Hepatocyte (in vitro differentiated cells): ENCODE measurements at regions not wholly inside any gene's neighbourhood (a gene's known extent, or its start where the extent isn't known, plus 50 kb on each side); places are given as distances from the start of the nearest gene placed in this dataset.

ENCODE experiments used
- DNase-seq: peaks from one replicate; pipeline ENCODE4 v3.0.0-alpha.2; 2016; ENCODE audit warnings: low spot score
- H2AFZ ChIP-seq: fragments of 200-600 bp; sonication (generic); 2 replicates; pipeline ENCODE4 v1.6.0; 2016; ENCODE audit warnings: antibody characterized with exemption, mild to moderate bottlenecking
- H3K27ac ChIP-seq: fragments of 200-600 bp; sonication (generic); 2 replicates; pipeline ENCODE4 v1.5.1; 2016; ENCODE audit warnings: mild to moderate bottlenecking
- H3K27me3 ChIP-seq: fragments of 200-600 bp; sonication (generic); 2 replicates; pipeline ENCODE4 v1.6.1; 2016
- H3K36me3 ChIP-seq: fragments of 200-600 bp; sonication (generic); replicated peaks from 2 replicates; pipeline ENCODE4 v1.5.1; 2016; ENCODE audit warnings: low read depth; ENCODE audit not compliant: insufficient read depth
- H3K4me1 ChIP-seq: fragments of 200-600 bp; sonication (generic); 2 replicates; pipeline ENCODE4 v1.5.1; 2016; ENCODE audit warnings: mild to moderate bottlenecking, moderate library complexity; ENCODE audit not compliant: insufficient read depth
- H3K4me2 ChIP-seq: fragments of 200-600 bp; sonication (generic); 2 replicates; pipeline ENCODE4 v1.6.0; 2016
- H3K4me3 ChIP-seq: fragments of 200-600 bp; sonication (generic); 2 replicates; pipeline ENCODE4 v1.5.1; 2016; ENCODE audit warnings: mild to moderate bottlenecking
- H3K79me2 ChIP-seq: fragments of 200-600 bp; sonication (generic); 2 replicates; pipeline ENCODE4 v1.6.0; 2017; ENCODE audit warnings: mild to moderate bottlenecking
- H3K9me2 ChIP-seq: fragments of 200-600 bp; sonication (generic); replicated peaks from 2 replicates; pipeline ENCODE4 v1.6.0; 2017; ENCODE audit warnings: mild to moderate bottlenecking; ENCODE audit not compliant: insufficient read depth
- H3K9me3 ChIP-seq: fragments of 200-600 bp; sonication (generic); 2 replicates; pipeline ENCODE4 v1.5.1; 2016; ENCODE audit warnings: low read depth, mild to moderate bottlenecking
- H4K20me1 ChIP-seq: fragments of 200-600 bp; sonication (generic); 2 replicates; pipeline ENCODE4 v1.6.0; 2016; ENCODE audit warnings: mild to moderate bottlenecking; ENCODE audit not compliant: insufficient read depth, poor library complexity, severe bottlenecking
- CTCF ChIP-seq: fragments of 200-600 bp; sonication (generic); IDR thresholded peaks from 2 replicates; pipeline ENCODE4 v1.5.1; 2016; ENCODE audit warnings: antibody characterized with exemption, mild to moderate bottlenecking; ENCODE audit not compliant: poor library complexity
- EZH2 ChIP-seq: fragments of 200-600 bp; sonication (generic); IDR thresholded peaks from 2 replicates; pipeline ENCODE4 v1.6.1; 2016; ENCODE audit warnings: antibody characterized with exemption, mild to moderate bottlenecking, borderline replicate concordance
- EZH2phosphoT487 ChIP-seq: fragments of 200-600 bp; sonication (generic); IDR thresholded peaks from one replicate; pipeline ENCODE4 v1.6.1; 2018; ENCODE audit warnings: antibody characterized with exemption, mild to moderate bottlenecking, low read depth, moderate library complexity; ENCODE audit not compliant: unreplicated experiment, severe bottlenecking
- WGBS: methylation state at CpG from one replicate; pipeline ENCODE4 v1.1.6; 2016; ENCODE audit warnings: low lambda C conversion rate; ENCODE audit errors: missing lambda C conversion rate; 5-methylcytosine and 5-hydroxymethylcytosine counted together

- Histone ChIP-seq H3K4me2 (no peak overlapping the region), H4K20me1 (no peaks in the 10 kb centered on the region), H3K36me3 (no peaks in the 10 kb centered on the region), H2AFZ (no peak overlapping the region), H3K27me3 (no peaks in the 10 kb centered on the region), H3K9me2 (no peaks in the 10 kb centered on the region), H3K9me3 (no peaks in the 10 kb centered on the region), H3K79me2 (no peaks in the 10 kb centered on the region), H3K4me1 (peaks cover 52% of the 10 kb centered on the region), H3K4me3 (no peak overlapping the region), H3K27ac (peak overlapping the region; percentile 89)
- peak; percentile 19 for DNase-seq
- WGBS: 67% methylated on average over 6 of the region's 7 CpGs
- no peak for TF ChIP-seq CTCF
- TF ChIP-seq EZH2: no peak
- TF ChIP-seq EZH2phosphoT487: no peak
Measured at GRCh38 chr10:30184397-30185033, 125.1 kb upstream of the JCAD start.

- H3K9me3 ChIP-seq: no peaks in the 10 kb centered on the region
- TF ChIP-seq CTCF: no peak
- no peak for TF ChIP-seq EZH2
- TF ChIP-seq EZH2phosphoT487: no peak
- H3K36me3 ChIP-seq: no peaks in the 10 kb centered on the region
- no peaks in the 10 kb centered on the region for H3K79me2 ChIP-seq
- peak overlapping the region; percentile 28 for H3K4me2 ChIP-seq
- no peaks in the 10 kb centered on the region for H3K27me3 ChIP-seq
- no peak overlapping the region for H3K4me3 ChIP-seq
- no peak for DNase-seq
- peak overlapping the region; percentile 89 for H3K27ac ChIP-seq
- peaks cover 48% of the 10 kb centered on the region for H3K4me1 ChIP-seq
- no peaks in the 10 kb centered on the region for H4K20me1 ChIP-seq
- H3K9me2 ChIP-seq: no peaks in the 10 kb centered on the region
- H2AFZ ChIP-seq: no peak overlapping the region
- WGBS: 68% methylated on average over 9 of the region's 9 CpGs
Measured at GRCh38 chr10:30183055-30183402, 123.6 kb upstream of the JCAD start.

- H3K4me2 ChIP-seq: peak overlapping the region; percentile 29
- no peaks in the 10 kb centered on the region for H3K36me3 ChIP-seq
- 42% methylated on average over 25 of the region's 25 CpGs for WGBS
- TF ChIP-seq EZH2phosphoT487 (no peak), CTCF (no peak), EZH2 (no peak)
- peak; percentile 81 for DNase-seq
- peak overlapping the region; percentile 1 for H2AFZ ChIP-seq
- no peaks in the 10 kb centered on the region for H3K79me2 ChIP-seq
- peaks cover 46% of the 10 kb centered on the region for H3K4me1 ChIP-seq
- H3K9me3 ChIP-seq: no peaks in the 10 kb centered on the region
- H3K9me2 ChIP-seq: no peaks in the 10 kb centered on the region
- H3K4me3 ChIP-seq: no peak overlapping the region
- H3K27ac ChIP-seq: peak overlapping the region; percentile 89
- H3K27me3 ChIP-seq: no peaks in the 10 kb centered on the region
- H4K20me1 ChIP-seq: no peaks in the 10 kb centered on the region
Measured at GRCh38 chr10:30182191-30183054, 123.0 kb upstream of the JCAD start.
